Neural cell (in vitro differentiated cells): ENCODE measurements at regions not wholly inside any gene's neighbourhood (a gene's known extent, or its start where the extent isn't known, plus 50 kb on each side); places are given as distances from the start of the nearest gene placed in this dataset.

Experiments
- H2AFZ ChIP-seq: fragments of 200-600, 300-800 bp; sonication (generic), shearing (Covaris generic); 2 replicates; pipeline ENCODE4 v1.6.0; 2014; ENCODE audit warnings: low read depth, mild to moderate bottlenecking, antibody characterized with exemption, low read length, moderate library complexity
- H3F3A ChIP-seq: fragments of 200-600 bp; shearing (Covaris generic); 2 replicates; pipeline ENCODE4 v1.6.1; 2016; ENCODE audit warnings: mild to moderate bottlenecking, moderate library complexity, mixed read lengths, antibody characterized with exemption, low read length; ENCODE audit not compliant: insufficient read depth, poor library complexity, severe bottlenecking
- H3K27ac ChIP-seq: fragments of 200-600, 300-800 bp; sonication (generic), shearing (Covaris generic); 2 replicates; pipeline ENCODE4 v1.5.1; 2014; ENCODE audit warnings: mild to moderate bottlenecking, low read length, moderate library complexity
- H3K27me3 ChIP-seq: fragments of 300-800, 200-600 bp; sonication (generic), shearing (Covaris generic); 2 replicates; pipeline ENCODE4 v1.6.0; 2014; ENCODE audit warnings: mild to moderate bottlenecking, low read depth, low read length, moderate library complexity; ENCODE audit not compliant: insufficient read depth
- H3K36me3 ChIP-seq: fragments of 300-800, 200-600 bp; sonication (generic), shearing (Covaris generic); 2 replicates; pipeline ENCODE4 v1.5.1; 2014; ENCODE audit warnings: mild to moderate bottlenecking, antibody characterized with exemption, low read length, moderate library complexity; ENCODE audit not compliant: insufficient read depth
- H3K4me2 ChIP-seq: fragments of 300-800, 200-600 bp; sonication (generic), shearing (Covaris generic); 2 replicates; pipeline ENCODE4 v1.6.0; 2014; ENCODE audit warnings: mild to moderate bottlenecking, low read length
- H3K4me3 ChIP-seq: fragments of 300-800, 200-600 bp; sonication (generic), shearing (Covaris generic); 2 replicates; pipeline ENCODE4 v1.5.1; 2014; ENCODE audit warnings: mild to moderate bottlenecking, low read length, moderate library complexity
- H3K79me2 ChIP-seq: fragments of 200-600 bp; shearing (Covaris generic); replicated peaks from 2 replicates; pipeline ENCODE4 v1.6.0; 2014; ENCODE audit warnings: mild to moderate bottlenecking, low read length, moderate library complexity; ENCODE audit not compliant: insufficient read depth
- H3K9ac ChIP-seq: fragments of 300-800, 200-600 bp; sonication (generic), shearing (Covaris generic); 2 replicates; pipeline ENCODE4 v1.6.1; 2016; ENCODE audit warnings: mild to moderate bottlenecking, low read length, mixed read lengths
- H3K9me2 ChIP-seq: fragments of 200-600 bp; shearing (Covaris generic); 2 replicates; pipeline ENCODE4 v1.6.1; 2016; ENCODE audit warnings: mild to moderate bottlenecking, low read length, mixed read lengths; ENCODE audit not compliant: insufficient read depth
- H3K9me3 ChIP-seq: fragments of 200-600, 300-800 bp; sonication (generic), shearing (Covaris generic); 2 replicates; pipeline ENCODE4 v1.6.1; 2016; ENCODE audit warnings: mild to moderate bottlenecking, mixed run types, low read length, moderate library complexity, mixed read lengths
- H4K20me1 ChIP-seq: fragments of 200-600 bp; shearing (Covaris generic); 2 replicates; pipeline ENCODE4 v1.6.1; 2016; ENCODE audit warnings: mild to moderate bottlenecking, mixed run types; ENCODE audit not compliant: insufficient read depth
- EP300 ChIP-seq: fragments of 450-650 bp; conservative IDR thresholded peaks from 2 replicates; pipeline ENCODE4 v1.6.1; 2014; ENCODE audit warnings: antibody characterized with exemption, mild to moderate bottlenecking, moderate library complexity; ENCODE audit not compliant: poor library complexity, severe bottlenecking
- EZH2 ChIP-seq: fragments of 200-600, 300-800 bp; shearing (Covaris generic), sonication (generic); IDR thresholded peaks from 2 replicates; pipeline ENCODE4 v1.6.1; 2014; ENCODE audit warnings: antibody characterized with exemption, low read length, borderline replicate concordance, mild to moderate bottlenecking; ENCODE audit not compliant: insufficient read depth, poor library complexity, severe bottlenecking
- MXI1 ChIP-seq: fragments of 450-650 bp; conservative IDR thresholded peaks from 2 replicates; pipeline ENCODE4 v1.6.1; 2014; ENCODE audit warnings: antibody characterized with exemption, mild to moderate bottlenecking; ENCODE audit not compliant: poor library complexity, severe bottlenecking
- POLR2AphosphoS5 ChIP-seq: IDR thresholded peaks from 2 replicates; pipeline ENCODE4 v1.6.1; 2012
- RAD21 ChIP-seq: fragments of 450-650 bp; conservative IDR thresholded peaks from 2 replicates; pipeline ENCODE4 v1.6.1; 2014; ENCODE audit warnings: antibody characterized with exemption, mild to moderate bottlenecking, moderate library complexity
- REST ChIP-seq: IDR thresholded peaks from 2 replicates; pipeline ENCODE4 v1.6.1; 2012; ENCODE audit warnings: borderline replicate concordance
- SMC3 ChIP-seq: fragments of 450-650 bp; conservative IDR thresholded peaks from 2 replicates; pipeline ENCODE4 v1.6.1; 2014; ENCODE audit warnings: antibody characterized with exemption, mild to moderate bottlenecking, moderate library complexity; ENCODE audit not compliant: poor library complexity
- TAF1 ChIP-seq: IDR thresholded peaks from 2 replicates; pipeline ENCODE4 v1.6.1; 2012; ENCODE audit warnings: low read depth
- TF ChIP-seq, protein P1 (sequence below): fragments of 450-650 bp; IDR thresholded peaks from 2 replicates; pipeline ENCODE4 v1.5.1; 2014; ENCODE audit warnings: antibody characterized with exemption, mild to moderate bottlenecking, moderate library complexity; ENCODE audit not compliant: poor library complexity, severe bottlenecking

DNA sequence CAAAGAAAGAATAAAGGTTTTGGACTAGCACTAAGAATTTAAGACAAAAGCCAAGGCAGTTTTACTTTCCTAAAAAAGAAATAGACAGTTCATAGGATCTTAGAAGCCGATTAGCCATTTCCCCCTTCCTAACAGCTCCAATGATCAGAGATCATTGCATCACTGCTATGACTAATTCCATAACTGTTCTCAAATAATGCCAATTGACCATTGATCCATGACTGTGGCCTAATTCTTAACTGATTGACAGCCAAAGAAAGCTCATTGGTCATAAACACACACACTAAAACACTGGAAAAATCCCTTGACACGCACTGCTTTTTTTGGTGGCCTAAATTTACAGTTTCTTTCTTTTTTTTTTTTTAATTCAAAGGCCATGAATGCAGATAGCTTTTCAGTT lies 345.0 kb upstream of the ACVR2A start:
- Histone ChIP-seq H3K9me2 (no peaks in the 10 kb centered on the region), H3K27ac (no peak overlapping the region), H3K4me2 (no peak overlapping the region), H3F3A (no peaks in the 10 kb centered on the region), H3K27me3 (no peaks in the 10 kb centered on the region), H3K9ac (no peak overlapping the region), H4K20me1 (no peaks in the 10 kb centered on the region), H3K4me3 (no peak overlapping the region), H3K36me3 (no peaks in the 10 kb centered on the region), H3K9me3 (no peaks in the 10 kb centered on the region), H3K79me2 (no peaks in the 10 kb centered on the region), H2AFZ (no peak overlapping the region)
- no peak for TF ChIP-seq POLR2AphosphoS5
- TF ChIP-seq, protein P1, sequence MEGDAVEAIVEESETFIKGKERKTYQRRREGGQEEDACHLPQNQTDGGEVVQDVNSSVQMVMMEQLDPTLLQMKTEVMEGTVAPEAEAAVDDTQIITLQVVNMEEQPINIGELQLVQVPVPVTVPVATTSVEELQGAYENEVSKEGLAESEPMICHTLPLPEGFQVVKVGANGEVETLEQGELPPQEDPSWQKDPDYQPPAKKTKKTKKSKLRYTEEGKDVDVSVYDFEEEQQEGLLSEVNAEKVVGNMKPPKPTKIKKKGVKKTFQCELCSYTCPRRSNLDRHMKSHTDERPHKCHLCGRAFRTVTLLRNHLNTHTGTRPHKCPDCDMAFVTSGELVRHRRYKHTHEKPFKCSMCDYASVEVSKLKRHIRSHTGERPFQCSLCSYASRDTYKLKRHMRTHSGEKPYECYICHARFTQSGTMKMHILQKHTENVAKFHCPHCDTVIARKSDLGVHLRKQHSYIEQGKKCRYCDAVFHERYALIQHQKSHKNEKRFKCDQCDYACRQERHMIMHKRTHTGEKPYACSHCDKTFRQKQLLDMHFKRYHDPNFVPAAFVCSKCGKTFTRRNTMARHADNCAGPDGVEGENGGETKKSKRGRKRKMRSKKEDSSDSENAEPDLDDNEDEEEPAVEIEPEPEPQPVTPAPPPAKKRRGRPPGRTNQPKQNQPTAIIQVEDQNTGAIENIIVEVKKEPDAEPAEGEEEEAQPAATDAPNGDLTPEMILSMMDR, result no peak
- no peak for TF ChIP-seq REST
- no peak for TF ChIP-seq EZH2
- TF ChIP-seq TAF1, result no peak
- TF ChIP-seq MXI1, result no peak
- TF ChIP-seq EP300, result no peak
- TF ChIP-seq SMC3, result no peak
- TF ChIP-seq RAD21, result no peak

DNA sequence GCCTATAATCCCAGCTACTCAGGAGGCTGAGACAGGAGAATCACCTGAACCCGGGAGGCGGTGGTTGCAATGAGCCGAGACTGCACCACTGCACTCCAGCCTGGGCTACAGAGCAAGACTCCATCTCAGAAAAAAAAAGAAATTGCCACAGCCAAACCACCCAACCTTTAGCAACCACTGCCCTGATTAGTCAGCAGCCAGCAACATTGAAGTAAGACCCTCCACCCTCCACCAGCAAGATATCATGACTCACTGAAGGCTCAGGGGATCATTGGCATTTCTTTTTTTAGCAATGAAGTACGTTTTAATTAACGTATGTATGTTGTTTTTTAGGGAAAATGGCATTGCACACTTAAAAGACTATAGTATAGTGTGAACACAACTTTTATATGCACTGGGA lies 349.1 kb upstream of the ACVR2A start:
- Histone ChIP-seq H3K27me3 (no peaks in the 10 kb centered on the region), H3F3A (no peaks in the 10 kb centered on the region), H3K27ac (no peak overlapping the region), H3K4me2 (no peak overlapping the region), H3K9me2 (no peaks in the 10 kb centered on the region), H3K36me3 (no peaks in the 10 kb centered on the region), H3K9ac (no peak overlapping the region), H3K79me2 (no peaks in the 10 kb centered on the region), H4K20me1 (no peaks in the 10 kb centered on the region), H2AFZ (no peak overlapping the region), H3K9me3 (no peaks in the 10 kb centered on the region), H3K4me3 (no peak overlapping the region)
- no peak for TF ChIP-seq MXI1
- TF ChIP-seq RAD21, result no peak
- no peak for TF ChIP-seq EZH2

GRCh38 chr2:147492471-147492870 lies 352.4 kb upstream of the ACVR2A start:
- Histone ChIP-seq H3K9me2 (no peaks in the 10 kb centered on the region), H3K9me3 (no peaks in the 10 kb centered on the region), H3K36me3 (no peaks in the 10 kb centered on the region), H3K9ac (no peak overlapping the region), H3K27me3 (no peaks in the 10 kb centered on the region), H2AFZ (no peak overlapping the region), H4K20me1 (no peaks in the 10 kb centered on the region), H3K27ac (no peak overlapping the region), H3F3A (no peaks in the 10 kb centered on the region), H3K4me3 (no peak overlapping the region), H3K4me2 (no peak overlapping the region), H3K79me2 (no peaks in the 10 kb centered on the region)
- TF ChIP-seq EZH2, result no peak
- TF ChIP-seq POLR2AphosphoS5, result no peak
- no peak for TF ChIP-seq REST
- TF ChIP-seq, protein P1, result no peak
- no peak for TF ChIP-seq SMC3
- TF ChIP-seq EP300, result no peak
- no peak for TF ChIP-seq RAD21
- no peak for TF ChIP-seq MXI1
- TF ChIP-seq TAF1, result no peak
